GM19351 (cell line): ENCODE measurements at regions not wholly inside any gene's neighbourhood (a gene's known extent, or its start where the extent isn't known, plus 50 kb on each side); places are given as distances from the start of the nearest gene placed in this dataset.
"Not testable (repeated sequence)": the region's sequence is repeated elsewhere in the genome, so short reads cannot be mapped to it uniquely, and the experiment has no call there.

Experiments used
- ATAC-seq: cut with Tn5 transposase; IDR thresholded peaks from one replicate; pipeline ENCODE4 v1.9.1; 2021; ENCODE audit warnings: mild to moderate bottlenecking, moderate library complexity; ENCODE audit not compliant: unreplicated experiment

DNA sequence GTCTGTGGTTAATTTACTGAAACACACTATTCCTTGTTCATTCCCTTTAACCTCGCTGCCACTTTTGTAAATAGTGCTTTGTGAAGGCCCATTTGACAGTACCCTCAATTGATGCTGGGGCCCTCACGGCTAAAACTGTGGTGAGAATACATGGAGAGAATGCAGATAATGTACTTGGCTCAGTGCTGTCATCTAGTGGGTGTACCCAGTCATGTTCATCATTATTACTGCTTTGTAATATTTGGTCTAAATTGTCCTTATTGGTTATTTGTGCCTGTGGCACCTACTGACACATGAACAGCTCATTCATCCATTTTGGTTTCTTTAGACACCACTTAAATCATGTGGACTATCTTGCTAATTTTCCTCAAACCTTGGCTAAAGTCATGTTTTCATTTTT, 543.6 kb downstream of the EDEM1 start:
- no peak for ATAC-seq

DNA sequence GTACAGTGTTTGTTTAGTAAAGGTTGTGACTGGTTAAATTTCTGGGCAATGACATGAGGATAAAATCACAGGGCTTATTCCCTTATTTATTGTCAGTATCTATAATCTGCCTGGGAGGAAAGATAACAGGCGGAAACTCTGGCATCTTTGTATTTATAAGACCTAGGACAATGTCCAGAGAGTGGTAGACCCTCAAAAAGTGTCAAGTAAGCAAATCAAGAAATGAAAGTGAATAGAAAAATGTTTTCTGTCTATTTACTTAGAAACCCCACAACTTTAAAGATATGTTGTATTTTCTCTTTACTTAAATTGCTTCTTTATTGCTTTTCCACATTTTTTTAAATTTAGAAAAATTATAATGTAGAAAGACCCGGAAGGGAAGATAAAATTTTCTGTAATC, 544.6 kb downstream of the EDEM1 start:
- no peak for ATAC-seq

DNA sequence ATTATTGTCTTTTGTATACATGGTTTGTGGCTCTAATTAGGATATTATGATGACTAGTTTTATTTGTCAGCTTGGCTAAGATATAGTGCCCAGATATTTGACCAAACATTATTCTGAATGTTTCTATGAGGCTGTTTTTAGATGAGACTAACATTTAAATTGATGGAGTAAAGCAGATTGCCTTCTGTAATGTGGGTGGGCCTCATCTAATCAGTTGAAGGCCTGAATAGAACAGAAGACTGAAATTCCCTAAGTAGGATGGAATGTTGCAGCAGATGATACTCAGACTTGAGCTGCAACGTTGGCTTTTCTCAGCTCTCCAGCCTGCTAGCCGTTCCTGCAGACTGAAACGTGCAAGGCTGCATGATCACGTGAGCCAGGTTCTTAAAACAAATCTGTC, 546.5 kb downstream of the EDEM1 start:
- ATAC-seq: no peak

DNA sequence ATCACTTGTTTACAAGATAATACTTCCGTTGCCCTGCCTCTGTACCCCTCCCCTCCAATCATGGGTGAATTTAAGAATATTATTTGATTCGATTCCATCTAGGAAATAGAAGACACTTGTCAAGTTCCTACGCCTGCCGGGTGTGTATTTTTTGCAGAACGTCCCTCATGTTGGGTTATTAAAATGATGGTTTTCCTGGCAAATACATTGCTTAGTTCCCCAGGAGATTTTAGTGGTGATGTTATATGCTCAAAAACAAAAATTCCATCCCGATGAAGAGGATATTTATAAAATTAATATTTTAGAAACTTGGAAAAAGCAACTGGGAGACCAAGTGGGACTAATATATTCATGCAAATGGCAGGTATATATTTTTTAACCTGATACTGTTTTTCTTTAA, 548.4 kb downstream of the EDEM1 start:
- no peak for ATAC-seq

DNA sequence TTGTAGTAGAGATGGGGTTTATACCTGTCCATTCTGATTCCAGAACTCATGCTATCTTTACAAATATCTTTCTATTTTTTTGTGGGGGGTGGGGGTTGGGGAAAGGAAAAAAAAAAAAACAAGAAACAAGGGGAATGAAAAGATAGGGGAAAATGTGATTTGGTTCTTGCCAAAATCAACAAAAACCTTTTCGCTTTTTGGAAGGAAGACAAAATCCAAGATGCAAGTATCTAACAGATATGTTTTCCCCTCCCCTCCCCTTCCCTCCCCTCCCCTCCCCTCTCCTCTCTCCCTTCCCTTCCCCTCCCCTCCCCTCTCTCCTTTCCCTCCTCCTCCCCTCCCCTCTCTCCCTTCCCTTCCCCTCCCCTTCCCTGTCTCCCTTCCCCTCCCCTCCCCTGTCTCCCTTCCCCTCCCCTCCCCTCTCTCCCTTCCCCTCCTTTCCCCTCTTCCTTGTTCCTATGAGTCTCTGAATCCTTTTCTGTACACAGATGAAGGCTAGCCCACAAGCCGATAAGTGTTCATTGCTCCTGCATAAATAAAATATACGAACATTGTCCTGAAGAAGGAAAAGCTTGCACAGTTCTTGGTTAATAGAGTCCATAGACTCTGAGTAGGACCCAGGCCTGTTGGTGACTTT, 551.9 kb downstream of the EDEM1 start:
- ATAC-seq: no peak

DNA sequence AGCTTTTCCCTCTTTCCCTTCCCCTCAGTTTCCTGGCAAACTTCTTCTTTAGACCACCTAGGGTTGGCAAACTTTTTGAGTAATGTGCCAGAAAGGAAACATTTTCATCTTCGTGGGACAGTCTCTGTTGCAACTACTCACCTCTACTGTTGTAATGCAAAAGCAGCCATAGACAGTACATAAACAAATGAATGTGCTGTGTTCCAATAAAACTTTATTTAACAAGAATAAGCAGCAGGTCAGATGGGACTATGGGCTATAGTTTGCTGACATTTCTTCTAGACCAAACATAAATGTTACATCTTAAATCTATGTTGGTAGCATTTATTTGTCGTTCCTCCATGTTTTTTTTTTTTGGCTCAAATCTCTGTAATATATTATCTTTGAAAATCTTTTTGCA, 552.4 kb downstream of the EDEM1 start:
- no peak for ATAC-seq

DNA sequence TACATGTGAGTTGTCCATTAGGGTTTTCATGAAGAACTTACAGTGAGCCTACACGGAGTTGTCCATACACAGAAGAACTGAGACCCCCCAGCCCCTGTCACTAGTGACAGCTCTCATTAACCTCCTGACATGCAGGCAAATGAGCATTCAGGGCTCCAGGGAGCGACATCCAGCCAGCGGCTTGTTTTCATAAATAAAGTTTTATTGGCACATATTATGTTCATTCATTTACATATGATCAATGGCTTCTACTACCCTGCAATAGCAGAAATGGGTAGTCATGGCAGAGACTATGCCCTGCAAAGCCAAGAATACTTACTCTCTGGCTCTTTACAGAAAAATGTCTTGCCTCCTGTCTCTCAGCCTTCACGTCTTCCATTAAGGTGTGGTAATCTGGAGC, 553.5 kb downstream of the EDEM1 start:
- ATAC-seq: no peak

DNA sequence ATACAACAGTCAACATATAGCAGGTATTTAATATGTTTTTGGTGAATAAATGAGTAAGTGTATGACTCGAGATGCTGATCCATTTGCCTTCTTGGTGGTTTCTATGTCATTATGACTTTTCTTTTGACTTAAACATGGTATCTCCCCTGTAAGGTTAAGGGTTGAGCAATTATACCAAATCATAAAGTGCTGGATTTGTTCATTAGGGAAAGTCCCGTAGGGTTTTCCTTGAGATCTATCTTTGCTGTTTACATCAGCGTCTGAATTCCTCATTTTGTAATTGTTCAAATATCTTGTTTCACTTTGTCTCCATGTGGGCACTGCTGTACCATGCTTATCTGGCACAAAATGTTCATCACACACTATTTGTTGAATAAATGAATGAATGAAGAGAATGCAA, 562.6 kb downstream of the EDEM1 start:
- no peak for ATAC-seq

DNA sequence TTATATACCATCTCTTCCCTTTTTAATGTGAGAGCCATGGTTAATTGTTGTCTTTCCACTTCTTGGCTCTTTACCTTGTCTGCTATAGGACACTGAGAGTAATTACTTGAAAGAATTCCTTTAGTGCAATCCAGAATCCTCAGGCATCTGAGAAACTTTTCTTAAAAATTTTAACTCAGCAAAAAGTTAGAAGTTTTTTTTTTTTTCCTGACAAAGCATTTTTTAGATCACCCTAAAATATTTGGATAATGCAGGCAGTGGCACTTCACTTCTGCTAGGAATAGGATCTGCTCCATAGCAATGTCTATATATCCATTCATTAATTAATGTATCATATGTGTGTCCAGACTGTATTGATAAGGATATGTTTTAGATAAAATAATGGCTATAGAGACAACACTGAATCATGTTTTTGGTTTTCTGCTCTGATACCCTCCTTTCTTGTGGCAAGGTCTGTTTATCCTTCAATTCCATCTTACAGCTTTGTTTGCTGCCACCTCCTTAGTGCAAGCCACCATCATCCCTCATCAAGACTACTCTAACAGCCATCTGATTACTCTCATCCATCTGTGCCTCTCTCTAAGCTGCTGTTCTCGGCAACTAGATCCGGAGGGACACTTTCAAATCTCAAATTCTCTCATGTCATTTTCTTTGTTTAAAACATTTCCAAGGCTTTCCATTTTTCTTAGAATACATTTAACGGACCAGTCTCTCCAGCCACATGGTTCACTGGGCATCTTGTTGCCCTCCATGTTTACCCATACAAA, 563.5 kb downstream of the EDEM1 start:
- ATAC-seq: no peak

DNA sequence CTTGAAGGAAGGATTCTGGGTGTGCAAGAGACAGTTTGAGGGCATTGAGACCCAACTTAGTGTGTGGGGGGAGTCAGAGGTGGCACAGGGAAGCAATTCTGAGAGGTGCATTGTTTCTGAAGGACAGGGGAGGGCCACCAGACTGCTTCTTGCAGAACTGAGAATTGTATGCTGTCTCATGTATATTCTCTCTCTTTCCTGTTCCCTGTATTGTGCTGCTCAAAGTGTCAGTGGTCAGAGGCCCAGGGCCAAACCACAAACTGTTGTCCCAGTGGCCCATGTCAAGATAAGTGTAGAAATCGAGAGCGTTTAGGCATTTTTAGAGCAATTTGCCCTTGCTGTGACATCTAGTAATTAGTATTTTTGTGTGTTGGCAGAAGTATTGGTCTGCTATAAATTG, 567.1 kb downstream of the EDEM1 start:
- peak; percentile 93 for ATAC-seq

DNA sequence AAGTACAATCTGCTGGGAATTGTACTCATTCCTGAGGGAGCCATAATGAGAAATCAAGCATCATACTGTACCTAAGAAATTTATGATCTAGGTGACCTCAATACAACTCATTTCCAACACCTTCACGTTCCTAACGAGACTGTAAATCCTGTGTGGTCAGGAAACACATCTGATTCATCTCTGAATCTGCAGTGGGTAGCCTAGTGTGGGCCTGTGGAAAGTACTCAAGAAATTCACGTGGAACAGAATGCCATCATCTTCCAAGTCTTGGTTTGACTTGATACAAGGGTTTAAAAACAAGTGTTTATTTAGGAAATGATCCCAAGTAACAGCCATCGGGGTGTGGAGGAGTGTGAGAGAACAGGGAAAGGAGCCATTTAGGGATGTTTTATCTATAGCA, 568.9 kb downstream of the EDEM1 start:
- ATAC-seq: no peak

DNA sequence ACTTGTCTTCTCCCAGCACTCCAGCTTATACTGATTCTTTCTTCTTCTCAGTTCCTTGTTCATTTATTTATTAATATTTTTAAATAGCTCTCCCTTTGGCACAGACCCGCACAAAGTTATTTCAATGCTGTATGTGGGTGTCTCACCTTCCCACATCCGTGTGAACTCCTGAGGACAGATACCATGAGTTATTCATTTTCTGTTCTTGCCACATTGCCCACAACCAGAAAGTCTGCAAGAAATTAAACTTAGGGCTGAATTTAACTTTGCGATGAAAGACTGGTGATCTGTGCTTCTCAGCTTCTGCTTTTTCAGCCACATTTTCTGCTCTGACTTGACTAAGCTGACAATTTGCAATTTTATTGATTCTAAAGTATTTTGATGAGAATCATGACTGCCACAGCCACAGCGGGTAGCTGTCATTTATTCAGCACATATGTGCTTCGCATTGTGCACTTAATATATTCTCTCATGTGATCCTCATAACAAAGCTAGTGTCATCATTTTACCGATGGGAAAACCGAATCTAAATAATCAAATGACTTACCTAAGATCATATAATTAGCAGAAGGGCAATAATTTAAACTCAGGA, 569.8 kb downstream of the EDEM1 start:
- ATAC-seq: no peak

DNA sequence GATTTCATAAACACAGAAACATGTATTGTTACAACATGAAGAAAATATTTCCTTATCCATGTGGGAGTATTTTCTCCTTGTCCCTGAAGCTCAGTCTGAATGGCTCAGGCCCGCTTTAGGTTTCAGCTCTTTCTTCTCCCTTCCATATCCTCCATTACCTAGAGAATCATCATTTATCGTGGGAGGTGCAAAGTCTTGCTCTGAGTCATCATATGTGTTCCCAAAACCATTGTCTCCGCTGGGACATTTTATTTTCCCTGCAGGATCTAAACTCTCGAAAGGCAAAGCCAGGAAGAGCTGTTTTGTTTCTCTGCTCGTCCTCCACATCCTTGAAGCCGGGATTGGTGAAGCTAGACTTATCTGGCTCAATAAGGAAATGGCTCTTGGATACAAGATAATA, 571.2 kb downstream of the EDEM1 start:
- no peak for ATAC-seq

DNA sequence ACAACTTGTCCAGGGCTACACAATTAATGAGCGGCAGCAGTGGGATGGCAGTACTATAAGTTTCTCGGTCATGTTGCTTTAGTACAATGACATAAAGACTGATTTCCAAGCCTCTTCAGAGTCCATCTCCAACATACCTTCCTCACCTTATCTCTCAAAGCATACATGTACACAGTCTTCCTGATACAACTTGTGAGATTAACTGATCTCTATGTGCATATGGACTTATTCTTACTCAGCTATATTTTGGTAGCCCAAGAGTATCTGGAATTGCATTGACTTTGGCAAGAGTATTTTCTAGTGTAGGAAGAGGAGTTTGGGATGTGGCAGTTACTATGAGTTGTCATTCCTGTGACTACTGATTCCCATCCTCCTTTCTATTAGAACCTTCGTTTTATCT, 575.0 kb downstream of the EDEM1 start:
- no peak for ATAC-seq

DNA sequence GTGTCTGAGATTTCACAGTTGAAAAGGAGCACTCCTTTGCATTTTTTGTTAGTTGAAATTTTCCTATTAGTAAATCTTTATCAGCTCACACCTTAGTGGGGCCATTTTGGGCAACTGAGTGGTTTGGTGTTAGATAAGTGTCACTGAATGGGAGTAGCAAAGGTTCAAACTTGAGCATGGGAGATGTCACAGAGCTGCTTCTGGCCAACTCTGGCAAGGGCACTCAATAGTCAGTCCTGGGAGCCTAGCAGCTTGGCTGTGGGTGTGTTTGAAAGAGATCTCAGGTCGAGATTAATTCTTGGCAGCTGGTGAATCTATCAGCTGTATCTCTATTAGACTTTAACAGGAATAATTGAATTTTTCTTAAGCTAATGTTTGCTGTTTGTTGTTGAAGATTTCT, 579.3 kb downstream of the EDEM1 start:
- ATAC-seq: no peak

DNA sequence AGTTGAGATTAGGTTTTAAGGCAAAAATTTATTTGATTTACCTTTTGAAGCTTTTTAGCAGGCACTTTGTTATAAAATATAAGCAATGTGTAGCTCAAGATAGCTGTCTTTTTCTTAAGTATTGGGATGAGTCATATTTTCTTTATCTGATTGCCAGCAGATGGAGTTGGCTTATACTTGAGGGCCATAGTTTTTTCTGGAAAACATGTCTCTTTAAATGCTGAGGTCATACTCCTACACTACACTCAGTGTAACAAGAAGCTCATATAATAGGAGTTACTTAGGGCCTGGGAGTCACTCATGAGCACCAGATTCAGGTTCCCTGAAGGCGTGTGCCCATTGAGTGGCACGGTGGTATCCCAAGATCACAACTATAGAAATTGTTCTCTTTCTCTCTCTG, 579.8 kb downstream of the EDEM1 start:
- no peak for ATAC-seq

DNA sequence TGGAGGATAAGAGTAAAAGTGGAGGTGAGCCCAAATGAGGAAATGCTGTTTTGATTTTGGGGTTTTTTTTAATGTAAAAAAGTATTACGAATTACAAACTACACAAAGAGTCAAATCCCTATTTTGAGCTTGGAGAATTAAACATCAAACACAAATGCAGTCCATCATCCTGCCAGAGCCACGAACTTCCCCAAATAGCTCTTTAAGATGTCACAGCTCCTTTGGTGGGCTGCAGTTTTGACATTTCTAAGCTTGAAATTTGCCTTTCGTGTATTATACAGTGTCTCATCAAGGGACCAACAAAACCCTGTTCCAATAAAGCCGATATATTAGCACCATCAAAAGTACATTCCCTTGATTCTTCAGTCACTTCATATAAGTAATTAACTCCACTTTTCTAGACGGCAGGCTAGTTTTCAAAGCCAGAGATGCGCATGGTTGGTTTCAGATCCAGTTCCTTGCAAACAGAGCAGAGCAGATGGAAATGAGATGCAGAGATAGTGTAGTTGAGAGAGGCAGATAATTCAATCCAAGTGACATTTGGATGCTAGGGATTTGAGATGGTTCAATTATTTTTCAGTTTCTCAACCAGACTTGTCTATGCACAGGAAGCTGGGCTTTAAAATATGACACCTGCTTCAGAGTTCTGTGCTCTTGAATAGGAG, 580.9 kb downstream of the EDEM1 start:
- ATAC-seq: no peak

DNA sequence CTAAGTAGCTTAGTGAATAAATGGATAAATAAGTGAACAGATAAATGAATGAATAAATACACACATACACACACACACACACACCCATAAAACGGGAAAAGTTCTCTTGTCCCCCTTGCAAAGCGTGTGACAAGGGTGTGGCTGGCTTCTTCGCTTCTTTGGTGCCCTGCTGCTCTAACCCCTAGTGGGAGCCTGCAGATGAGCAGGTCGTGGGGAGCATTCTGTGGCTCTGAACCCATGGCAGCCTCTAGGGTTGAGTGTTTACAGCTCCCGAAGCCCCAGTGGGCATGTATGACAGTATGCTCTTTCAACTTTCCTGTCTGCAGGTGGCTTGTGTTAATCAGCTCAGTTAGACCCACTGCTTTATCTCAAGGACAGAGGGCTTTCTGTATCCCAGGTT, 582.3 kb downstream of the EDEM1 start:
- no peak for ATAC-seq

DNA sequence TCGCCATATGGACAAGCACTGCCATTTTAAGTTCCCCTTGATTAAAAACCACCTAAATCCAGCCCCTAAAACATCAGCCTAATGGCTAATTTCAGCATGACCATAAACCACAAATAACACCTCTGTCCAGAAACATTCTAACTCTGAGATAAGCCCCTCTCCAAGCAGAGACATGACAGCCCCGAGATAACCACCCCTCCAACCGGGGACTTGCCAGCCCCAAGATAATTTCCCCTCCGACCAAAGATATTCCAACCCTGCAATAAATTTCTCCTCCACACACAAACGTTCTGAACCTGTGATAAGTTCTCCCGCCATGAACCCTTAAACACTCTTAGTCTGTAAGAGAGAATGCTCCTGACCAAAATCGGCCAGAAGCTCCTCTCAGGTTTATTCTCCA, 586.8 kb downstream of the EDEM1 start:
- no peak for ATAC-seq

DNA sequence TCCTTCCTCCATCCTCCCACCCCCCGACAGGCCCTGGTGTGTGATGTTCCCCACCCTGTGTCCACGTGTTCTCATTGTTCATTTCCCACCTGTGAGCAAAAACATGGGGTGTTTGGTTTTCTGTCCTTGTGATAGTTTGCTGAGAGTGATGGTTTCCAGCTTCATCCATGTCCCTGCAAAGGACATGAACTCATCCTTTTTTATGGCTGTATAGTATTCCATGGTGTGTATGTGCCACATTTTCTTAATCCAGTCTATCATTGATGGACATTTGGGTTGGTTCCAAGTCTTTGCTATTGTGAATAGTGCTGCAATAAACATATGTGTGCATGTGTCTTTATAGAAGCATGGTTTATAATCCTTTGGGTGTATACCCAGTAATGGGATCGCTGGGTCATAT, 587.6 kb downstream of the EDEM1 start:
- ATAC-seq: not testable (repeated sequence)

DNA sequence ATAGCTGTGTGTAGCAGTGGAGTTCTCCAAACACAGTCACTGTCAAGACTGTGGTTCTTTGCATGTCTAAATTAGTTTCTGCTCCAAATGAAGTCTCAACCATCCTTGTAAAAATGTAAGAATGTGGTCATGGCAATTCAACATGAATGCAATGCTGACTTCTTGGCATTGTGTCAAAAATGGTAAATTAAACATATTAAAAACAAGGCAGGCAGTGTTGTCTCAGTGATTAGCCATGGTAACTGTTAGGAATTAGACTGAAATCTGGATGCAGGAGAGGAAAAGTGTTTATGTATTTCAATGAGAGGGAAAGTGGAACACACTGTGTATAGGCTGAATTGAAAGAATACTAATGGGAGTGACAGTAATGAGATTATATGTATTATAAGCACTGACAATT, 597.2 kb downstream of the EDEM1 start:
- no peak for ATAC-seq
